HG02623 (cell line): ENCODE measurements at regions not wholly inside any gene's neighbourhood (a gene's known extent, or its start where the extent isn't known, plus 50 kb on each side); places are given as distances from the start of the nearest gene placed in this dataset.
"Not testable (repeated sequence)": the region's sequence is repeated elsewhere in the genome, so short reads cannot be mapped to it uniquely, and the experiment has no call there.

Experiments used
- ATAC-seq: cut with Tn5 transposase; IDR thresholded peaks from one replicate; pipeline ENCODE4 v1.9.1; 2021; ENCODE audit warnings: moderate library complexity; ENCODE audit not compliant: unreplicated experiment

GRCh38 chr4:128690011-128690410 is 119.5 kb upstream of the JADE1 start:
- ATAC-seq: no peak

DNA sequence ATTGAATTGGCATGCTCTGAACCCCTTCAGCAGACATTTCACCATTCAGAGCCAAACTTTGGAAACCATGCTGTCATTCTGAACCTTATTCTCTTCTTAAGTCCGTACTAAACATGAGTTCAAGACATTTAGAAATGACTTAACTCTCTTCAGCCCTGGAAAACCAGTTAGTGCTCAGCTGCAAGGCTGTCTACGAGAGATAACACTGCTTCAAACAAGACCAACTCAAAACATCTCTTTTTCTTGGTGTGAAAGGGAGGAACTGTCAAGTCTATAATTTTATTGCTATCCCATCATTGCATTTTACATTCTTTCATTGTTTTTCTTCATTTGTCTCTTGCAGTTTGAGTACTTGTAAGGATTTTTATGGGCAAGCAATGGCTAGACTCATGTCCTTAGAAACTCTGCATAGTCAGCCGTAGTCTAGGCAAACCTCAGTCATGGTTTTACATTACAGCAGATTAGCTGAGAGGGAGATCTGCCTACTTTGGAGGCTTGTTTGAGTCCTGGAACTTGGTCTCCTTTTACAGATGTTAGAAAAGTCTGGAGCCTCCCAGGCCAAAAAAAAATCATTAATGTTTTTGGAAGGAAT is 120.6 kb upstream of the JADE1 start:
- no peak for ATAC-seq

- no peak for ATAC-seq
Observed at GRCh38 chr4:128688033-128688721, 121.3 kb upstream of the JADE1 start.

DNA sequence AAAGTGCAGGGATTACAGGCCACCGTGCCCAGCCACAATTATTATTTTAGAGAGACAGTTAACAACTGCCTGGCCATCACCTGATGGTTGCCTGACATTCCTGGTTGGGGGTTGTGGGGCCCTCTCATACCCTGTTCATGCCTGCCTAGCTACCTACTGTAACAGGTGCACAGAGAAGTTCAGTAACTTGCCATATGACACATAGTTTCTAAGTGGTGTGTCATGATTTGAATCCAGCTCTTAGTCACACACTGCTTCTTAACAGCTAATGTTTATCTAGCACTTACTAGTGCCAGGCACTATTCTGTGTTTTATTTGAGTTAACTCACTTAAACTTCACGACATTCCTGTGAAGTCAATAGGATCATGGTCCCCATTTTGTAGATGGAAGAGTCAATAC is 122.7 kb upstream of the JADE1 start:
- no peak for ATAC-seq

DNA sequence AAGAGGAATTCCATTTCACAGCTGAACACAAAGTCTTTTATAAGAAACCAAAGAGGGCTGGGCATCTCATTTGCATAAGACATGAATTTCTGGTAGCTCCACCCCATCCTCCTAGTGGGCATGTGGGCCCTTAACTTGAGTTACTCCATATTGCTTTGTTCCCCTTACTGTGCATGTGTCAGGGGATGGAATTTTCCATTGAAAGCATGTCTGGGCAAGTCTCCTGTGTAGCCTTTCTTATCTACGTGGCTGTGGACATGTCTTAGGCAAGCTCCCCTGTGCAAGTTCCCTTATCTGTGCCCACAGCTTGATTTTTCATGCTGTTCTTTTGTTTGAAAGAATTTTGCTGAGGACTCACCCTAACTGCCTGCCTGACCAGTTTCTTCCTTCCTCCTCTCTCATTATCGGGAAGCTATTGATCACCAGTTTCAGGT is 123.5 kb upstream of the JADE1 start:
- ATAC-seq: no peak

GRCh38 chr4:128684016-128684415 is 125.5 kb upstream of the JADE1 start:
- no peak for ATAC-seq

- no peak for ATAC-seq
Observed at GRCh38 chr4:128682942-128683666, 126.4 kb upstream of the JADE1 start.

GRCh38 chr4:128676095-128676494 is 133.4 kb upstream of the JADE1 start:
- ATAC-seq: no peak

GRCh38 chr4:128675083-128675482 is 134.4 kb upstream of the JADE1 start:
- ATAC-seq: peak; percentile 96

DNA sequence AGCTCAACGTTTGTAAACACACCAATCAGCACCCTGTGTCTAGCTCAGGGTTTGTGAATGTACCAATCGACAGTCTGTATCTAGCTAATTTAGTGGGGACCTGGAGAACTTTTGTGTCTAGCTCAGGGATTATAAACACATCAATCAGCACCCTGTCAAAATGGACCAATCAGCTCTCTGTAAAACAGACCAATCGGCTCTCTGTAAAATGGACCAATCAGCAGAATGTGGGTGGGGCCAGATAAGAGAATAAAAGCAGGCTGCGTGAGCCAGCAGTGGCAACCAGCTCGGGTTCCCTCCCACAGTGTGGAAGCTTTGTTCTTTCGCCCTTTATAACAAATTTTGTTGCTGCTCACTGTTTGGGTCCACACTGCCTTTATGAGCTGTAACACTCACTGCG is 136.3 kb upstream of the JADE1 start:
- not testable (repeated sequence) for ATAC-seq

DNA sequence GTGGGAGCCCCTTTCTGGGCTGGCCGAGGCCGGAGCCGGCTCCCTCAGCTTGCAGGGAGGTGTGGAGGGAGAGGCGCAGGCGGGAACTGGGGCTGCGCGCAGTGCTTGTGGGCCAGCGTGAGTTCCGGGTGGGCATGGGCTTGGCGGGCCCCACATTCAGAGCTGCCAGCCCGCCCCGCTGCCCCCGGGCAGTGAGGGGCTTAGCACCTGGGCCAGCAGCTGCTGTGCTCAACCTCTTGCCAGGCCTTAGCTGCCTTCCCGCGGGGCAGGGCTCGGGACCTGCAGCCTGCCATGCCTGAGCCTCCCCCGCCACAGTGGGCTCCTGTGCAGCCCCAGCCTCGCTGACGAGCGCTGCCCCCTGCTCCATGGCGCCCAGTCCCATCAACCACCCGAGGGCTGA is 136.9 kb upstream of the JADE1 start:
- ATAC-seq: not testable (repeated sequence)

DNA sequence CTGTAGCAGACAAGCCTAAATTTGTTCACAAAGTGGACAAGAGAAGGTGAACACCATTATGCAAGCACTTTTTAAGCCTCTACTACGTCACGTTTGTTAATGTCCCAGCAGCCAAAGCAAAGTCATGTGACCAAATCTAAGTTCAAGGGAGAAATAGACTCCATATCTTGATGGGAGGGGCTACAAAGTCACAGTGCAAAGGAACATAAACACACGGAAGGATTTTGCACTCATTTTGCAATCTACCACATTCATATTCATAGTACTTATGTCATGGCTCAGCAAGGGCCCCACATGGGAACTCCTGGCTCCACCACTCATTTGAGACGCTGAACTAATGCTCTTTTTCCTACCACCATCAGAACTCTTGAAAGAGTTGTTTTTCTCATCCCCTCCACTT is 139.0 kb upstream of the JADE1 start:
- no peak for ATAC-seq

DNA sequence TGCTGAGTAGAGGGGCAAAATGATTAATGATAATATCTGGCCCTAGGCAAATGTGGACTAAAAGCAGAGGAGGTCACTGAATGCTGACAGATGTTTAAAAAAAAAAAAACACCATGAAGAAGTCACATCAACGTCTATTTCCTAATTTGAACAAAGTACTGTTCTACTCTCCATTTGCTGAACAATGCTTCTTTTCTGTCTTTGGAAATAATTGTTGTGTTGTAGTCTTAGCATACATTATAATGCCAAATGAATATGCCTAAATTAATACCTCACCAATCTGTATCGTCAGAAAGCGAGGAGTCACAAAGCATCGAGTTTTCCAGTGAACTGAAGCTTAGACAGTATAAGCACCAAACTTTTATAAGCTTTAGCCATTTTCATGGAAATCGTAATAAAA is 140.9 kb upstream of the JADE1 start:
- no peak for ATAC-seq

DNA sequence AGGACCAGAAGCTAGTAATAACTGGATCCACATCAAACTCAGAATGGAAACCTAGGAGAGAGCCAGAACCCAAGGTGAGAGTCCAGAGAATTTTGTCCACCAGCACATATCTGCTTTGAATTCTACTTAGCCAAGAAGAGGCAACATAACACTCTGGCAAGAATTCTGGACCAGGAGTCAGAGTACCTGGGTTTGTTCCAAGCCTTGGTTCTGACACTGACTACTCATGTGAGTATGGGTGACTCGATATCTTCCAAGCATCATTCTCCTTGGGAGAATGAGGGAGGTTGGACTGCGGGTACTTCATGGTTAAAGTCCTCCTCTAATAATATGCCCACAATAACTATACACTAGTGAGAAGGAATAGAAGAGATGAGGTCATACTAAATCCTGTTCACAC is 144.0 kb upstream of the JADE1 start:
- no peak for ATAC-seq

DNA sequence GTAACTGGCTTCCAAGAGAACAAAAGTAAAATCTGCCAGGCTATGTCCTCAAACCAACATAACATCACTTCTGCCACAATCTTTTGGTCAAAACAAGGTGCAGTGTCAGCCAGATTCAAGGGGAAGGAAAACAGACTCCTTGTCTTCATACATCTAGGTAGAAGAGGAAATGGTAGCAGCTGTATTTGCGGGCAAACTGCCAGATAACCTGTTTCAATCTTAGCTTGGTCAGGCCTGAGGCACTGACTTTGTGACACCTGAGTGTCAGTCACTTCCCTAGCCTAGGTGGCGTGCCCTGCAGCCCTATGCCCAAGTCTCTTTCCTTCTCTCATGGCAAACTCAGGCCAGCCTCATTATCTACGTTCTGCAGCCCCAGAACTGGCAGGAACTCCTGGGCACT is 146.2 kb upstream of the JADE1 start:
- peak; percentile 91 for ATAC-seq

GRCh38 chr4:128661479-128661878 is 148.0 kb upstream of the JADE1 start:
- ATAC-seq: no peak

- ATAC-seq: no peak
Observed at GRCh38 chr4:128660361-128661215, 148.9 kb upstream of the JADE1 start.

DNA sequence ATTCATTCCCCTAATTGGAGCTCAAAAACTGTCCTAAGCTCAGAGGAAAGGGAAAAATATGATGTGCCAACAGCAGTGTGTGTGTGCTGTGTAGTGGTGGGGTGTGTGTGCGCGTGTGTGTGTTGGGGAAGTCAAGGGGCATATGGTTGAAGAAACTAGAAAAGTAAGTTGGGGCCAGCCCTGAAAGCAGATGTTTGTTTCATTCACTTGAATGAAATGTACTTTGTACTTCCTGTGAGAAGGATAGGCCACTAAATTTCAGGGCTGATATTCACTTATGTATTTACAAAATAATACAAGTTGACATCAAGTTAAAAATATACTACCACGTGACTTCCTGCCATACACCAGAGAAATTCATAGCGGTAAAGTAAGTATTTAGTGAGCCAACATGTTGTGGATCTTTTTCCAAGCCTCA is 151.3 kb upstream of the JADE1 start:
- no peak for ATAC-seq

- no peak for ATAC-seq
Observed at GRCh38 chr4:128657638-128658037, 151.9 kb upstream of the JADE1 start.

DNA sequence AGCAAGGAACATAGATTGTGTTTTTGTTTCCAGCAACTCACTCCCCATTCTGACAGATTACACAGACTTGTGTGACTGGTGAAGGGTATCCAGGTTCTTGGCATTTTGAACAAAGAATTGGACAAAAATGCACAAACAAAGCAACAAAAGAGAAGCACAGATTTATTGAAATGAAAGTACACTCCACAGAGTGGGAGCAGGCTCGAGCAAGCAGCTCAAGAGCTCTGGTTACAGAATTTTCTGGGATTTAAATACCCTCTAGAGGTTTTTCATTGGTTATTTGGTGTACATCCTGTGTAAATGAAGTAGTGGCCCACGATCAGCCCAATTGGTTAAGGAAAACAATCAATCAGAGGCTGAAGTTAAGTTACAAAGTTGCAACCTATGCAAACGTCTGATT is 155.0 kb upstream of the JADE1 start:
- no peak for ATAC-seq
